GM23338 (cell line): ENCODE measurements at regions not wholly inside any gene's neighbourhood (a gene's known extent, or its start where the extent isn't known, plus 50 kb on each side); places are given as distances from the start of the nearest gene placed in this dataset.

Experiments
- ATAC-seq: fragments of 200-7000 bp; cut with Tn5 transposase; 3 replicates; pipeline ENCODE4 v1.9.1; 2020
- DNase-seq: peaks from one replicate; pipeline ENCODE4 v3.0.0-alpha.2; 2015; ENCODE audit warnings: low spot score
- H2AFZ ChIP-seq: fragments of 200-600 bp; sonication (generic); 2 replicates; pipeline ENCODE4 v1.8.0; 2016; ENCODE audit warnings: antibody characterized with exemption, mild to moderate bottlenecking, moderate library complexity
- H3F3A ChIP-seq: fragments of 200-600 bp; sonication (generic); replicated peaks from 2 replicates; pipeline ENCODE4 v1.8.0; 2017; ENCODE audit warnings: antibody characterized with exemption, mixed run types, low read depth
- H3K27ac ChIP-seq: fragments of 200-600 bp; sonication (generic); 2 replicates; pipeline ENCODE4 v1.6.1; 2016; ENCODE audit warnings: low read depth
- H3K27me3 ChIP-seq: fragments of 200-600 bp; sonication (generic); 2 replicates; pipeline ENCODE4 v1.8.0; 2016; ENCODE audit warnings: mild to moderate bottlenecking, mixed run types, moderate library complexity; ENCODE audit not compliant: insufficient read depth
- H3K36me3 ChIP-seq: fragments of 200-600 bp; sonication (generic); 2 replicates; pipeline ENCODE4 v1.8.0; 2016; ENCODE audit warnings: mild to moderate bottlenecking; ENCODE audit not compliant: insufficient read depth
- H3K4me1 ChIP-seq: fragments of 200-600 bp; sonication (generic); 2 replicates; pipeline ENCODE4 v1.8.0; 2016; ENCODE audit warnings: mild to moderate bottlenecking, moderate library complexity; ENCODE audit not compliant: insufficient read depth
- H3K4me2 ChIP-seq: fragments of 200-600 bp; sonication (generic); 2 replicates; pipeline ENCODE4 v1.7.1; 2017; ENCODE audit warnings: mixed run types
- H3K4me3 ChIP-seq: fragments of 200-600 bp; sonication (generic); 2 replicates; pipeline ENCODE4 v1.6.1; 2016; ENCODE audit warnings: mixed run types
- H3K79me2 ChIP-seq: fragments of 200-600 bp; sonication (generic); replicated peaks from 2 replicates; pipeline ENCODE4 v1.8.0; 2017; ENCODE audit warnings: mild to moderate bottlenecking; ENCODE audit not compliant: insufficient read depth
- H3K9me2 ChIP-seq: fragments of 200-600 bp; sonication (generic); 2 replicates; pipeline ENCODE4 v1.8.0; 2017; ENCODE audit not compliant: insufficient read depth
- H4K20me1 ChIP-seq: fragments of 200-600 bp; sonication (generic); replicated peaks from 2 replicates; pipeline ENCODE4 v1.8.0; 2017; ENCODE audit warnings: mild to moderate bottlenecking; ENCODE audit not compliant: insufficient read depth
- H3K27ac Mint-ChIP-seq: 2 replicates; pipeline ENCODE4 v1.8.0; 2020; ENCODE audit warnings: inconsistent platforms, mild to moderate bottlenecking, moderate library complexity, mixed read lengths
- H3K27me3 Mint-ChIP-seq: 3 replicates; pipeline ENCODE4 v1.8.0; 2022; ENCODE audit warnings: low read depth, mild to moderate bottlenecking, moderate library complexity, mixed read lengths, inconsistent platforms; ENCODE audit not compliant: insufficient read depth, poor library complexity
- H3K36me3 Mint-ChIP-seq: 3 replicates; pipeline ENCODE4 v1.8.0; 2021; ENCODE audit warnings: low read depth, mild to moderate bottlenecking, inconsistent platforms, moderate library complexity, mixed read lengths
- H3K4me1 Mint-ChIP-seq: 3 replicates; pipeline ENCODE4 v1.8.0; 2020; ENCODE audit warnings: mild to moderate bottlenecking, inconsistent platforms, mixed read lengths
- H3K4me3 Mint-ChIP-seq: 3 replicates; pipeline ENCODE4 v1.8.0; 2021; ENCODE audit warnings: moderate library complexity, mild to moderate bottlenecking, inconsistent platforms, mixed read lengths
- H3K9me3 Mint-ChIP-seq: 3 replicates; pipeline ENCODE4 v1.8.0; 2020; ENCODE audit warnings: moderate library complexity, mild to moderate bottlenecking, inconsistent platforms, mixed read lengths
- CREB1 ChIP-seq: fragments of 250-450 bp; sonication (Bioruptor Pico); IDR thresholded peaks from 2 replicates; pipeline ENCODE4 v1.5.0; 2020; ENCODE audit warnings: low read depth, mild to moderate bottlenecking, moderate library complexity
- CTCF ChIP-seq, 2 experiments: fragments of 200-600 bp in 1 of 2; sonication (generic) in 1 of 2; conservative IDR thresholded peaks; 2 replicates each; pipeline versions ENCODE4 v1.5.1 to v1.6.1; 2016 to 2017; ENCODE audit warnings: antibody characterized with exemption in 2 of 2, low read depth in 2 of 2, mild to moderate bottlenecking in 2 of 2, moderate library complexity in 1 of 2
- EZH2 ChIP-seq: fragments of 200-600 bp; sonication (generic); IDR thresholded peaks from one replicate; pipeline ENCODE4 v1.8.0; 2017; ENCODE audit warnings: antibody characterized with exemption, mild to moderate bottlenecking, low read depth; ENCODE audit not compliant: unreplicated experiment
- EZH2phosphoT487 ChIP-seq: fragments of 200-600 bp; sonication (generic); IDR thresholded peaks from one replicate; pipeline ENCODE4 v1.8.1; 2018; ENCODE audit warnings: antibody characterized with exemption; ENCODE audit not compliant: unreplicated experiment
- JUNB ChIP-seq: IDR thresholded peaks from one replicate; pipeline ENCODE4 v1.6.1; 2016; ENCODE audit warnings: antibody characterized with exemption; ENCODE audit not compliant: unreplicated experiment
- NANOG ChIP-seq: IDR thresholded peaks from 2 replicates; pipeline ENCODE4 v1.6.1; 2016; ENCODE audit warnings: antibody characterized with exemption, borderline replicate concordance
- POLR2AphosphoS5 ChIP-seq: IDR thresholded peaks from 2 replicates; pipeline ENCODE4 v1.6.1; 2016; ENCODE audit warnings: antibody characterized with exemption, low read depth
- ZNF331 ChIP-seq: fragments of 250-450 bp; sonication (Bioruptor Pico); IDR thresholded peaks from 2 replicates; pipeline ENCODE4 v1.5.0; 2020; ENCODE audit warnings: low read depth, mild to moderate bottlenecking, moderate library complexity
- ZNF462 ChIP-seq: fragments of 250-450 bp; sonication (Bioruptor Pico); IDR thresholded peaks from 2 replicates; pipeline ENCODE4 v1.5.0; 2020; ENCODE audit warnings: mild to moderate bottlenecking, moderate library complexity

GRCh38 chr3:154778057-154778456 is 302.1 kb upstream of the MME start:
- Mint-ChIP-seq H3K9me3 (no peaks in the 10 kb centered on the region; the same call in 2 of the 3 replicates), H3K27ac (no peak overlapping the region), H3K27me3 (no peaks in the 10 kb centered on the region), H3K36me3 (no peaks in the 10 kb centered on the region), H3K4me1 (peaks cover 14% of the 10 kb centered on the region; the same call in 2 of the 3 replicates), H3K4me3 (no peak overlapping the region)
- H2AFZ ChIP-seq: no peak overlapping the region
- H3K4me2 ChIP-seq: no peak overlapping the region
- no peaks in the 10 kb centered on the region for H3K79me2 ChIP-seq
- no peak for ATAC-seq
- no peaks in the 10 kb centered on the region for H4K20me1 ChIP-seq
- TF ChIP-seq EZH2phosphoT487 (no peak), ZNF331 (no peak), NANOG (no peak), CTCF (conservative IDR thresholded peaks at IDR 0.05; ENCODE audit: low read depth in 2 of 2) (no peak), ZNF462 (CRISPR knock-in tag) (no peak), EZH2 (no peak), POLR2AphosphoS5 (no peak), CREB1 (no peak), JUNB (no peak)
- H3K27ac ChIP-seq: no peak overlapping the region
- H3K27me3 ChIP-seq: no peaks in the 10 kb centered on the region
- DNase-seq: no peak
- no peaks in the 10 kb centered on the region; the same call in 1 of the 2 replicates for H3K9me2 ChIP-seq
- H3K36me3 ChIP-seq: no peaks in the 10 kb centered on the region
- no peak overlapping the region for H3K4me3 ChIP-seq
- no peaks in the 10 kb centered on the region for H3F3A ChIP-seq
- peaks cover 12% of the 10 kb centered on the region; the same call in 1 of the 2 replicates for H3K4me1 ChIP-seq
